Stomach (tissue), 8 donors: ENCODE measurements at regions not wholly inside any gene's neighbourhood (a gene's known extent, or its start where the extent isn't known, plus 50 kb on each side); places are given as distances from the start of the nearest gene placed in this dataset.

ENCODE experiments used
- DNase-seq, 2 donors: peaks; one replicate each; pipeline versions ENCODE4 v3.0.0 to v3.0.0-alpha.2; 2013 to 2019
- H3K27ac ChIP-seq, 5 donors: fragments of 200-600 bp in 4 of 5; sonication (generic) in 4 of 5; one replicate each; pipeline ENCODE4 v1.5.1; 2013 to 2019; ENCODE audit warnings: mild to moderate bottlenecking in 1 of 5, moderate library complexity in 1 of 5
- H3K27me3 ChIP-seq, 3 donors: fragments of 200-600 bp; sonication (generic); one replicate each; pipeline ENCODE4 v1.5.1; 2017 to 2019; ENCODE audit warnings: mixed run types in 1 of 3
- H3K36me3 ChIP-seq, 4 donors: fragments of 200-600 bp; sonication (generic); 1 replicate in 3 of 4; 2 replicates in 1 of 4; pipeline ENCODE4 v1.5.1; 2016 to 2019
- H3K4me1 ChIP-seq, 4 donors: fragments of 200-600 bp; sonication (generic); one replicate each; pipeline ENCODE4 v1.5.1; 2016 to 2019
- H3K4me3 ChIP-seq, 4 donors: fragments of 200-600 bp; sonication (generic) in 3 of 4; one replicate each; pipeline ENCODE4 v1.5.1; 2016 to 2019; ENCODE audit warnings: mild to moderate bottlenecking in 1 of 4
- H3K9me3 ChIP-seq, 4 donors: fragments of 200-600 bp; sonication (generic); one replicate each; pipeline ENCODE4 v1.5.1; 2016 to 2019
- EP300 ChIP-seq: sonication (generic); formaldehyde crosslinking; IDR thresholded peaks from one replicate; pipeline ENCODE4 v1.6.1; 2017; ENCODE audit warnings: antibody characterized with exemption
- POLR2A ChIP-seq, 4 donors: fragments of 450-650 bp; IDR thresholded peaks; one replicate each; pipeline ENCODE4 v1.6.1; 2016; ENCODE audit warnings: antibody characterized with exemption in 4 of 4, control low read depth in 2 of 4, mild to moderate bottlenecking in 1 of 4, moderate library complexity in 1 of 4
- POLR2AphosphoS5 ChIP-seq, 3 donors: sonication (generic); formaldehyde crosslinking; IDR thresholded peaks; one replicate each; pipeline ENCODE4 v1.6.1; 2016; ENCODE audit warnings: antibody characterized with exemption in 3 of 3
- WGBS, 5 donors: extraction: QIAGEN DNeasy Blood & Tissue Kit in 3 of 5; methylation state at CpG; one replicate each; pipeline versions ENCODE4 v1.1.5 to v1.1.7; 2013 to 2018; 5-methylcytosine and 5-hydroxymethylcytosine counted together
- intact Hi-C: fragments of 100-400 bp; cut with DNase I; formaldehyde crosslinking; loops from one replicate; pipeline ENCODE4 v1.15.1; 2023; ENCODE audit warnings: low total_unique reads
- TF ChIP-seq, protein P1 (sequence below), 7 experiments: fragments of 450-650 bp in 4 of 7; fragments of 200-600 bp in 3 of 7; sonication (generic) in 3 of 7; IDR thresholded peaks; one replicate each; pipeline ENCODE4 v1.5.1; 2016 to 2019; ENCODE audit warnings: antibody characterized with exemption in 7 of 7, control low read depth in 2 of 7, mild to moderate bottlenecking in 1 of 7
- donor health status: healthy with polysubstance abuse.
- donor health status: Bipolar disorder and iron deficiency.
- donor health status: healthy.

DNA sequence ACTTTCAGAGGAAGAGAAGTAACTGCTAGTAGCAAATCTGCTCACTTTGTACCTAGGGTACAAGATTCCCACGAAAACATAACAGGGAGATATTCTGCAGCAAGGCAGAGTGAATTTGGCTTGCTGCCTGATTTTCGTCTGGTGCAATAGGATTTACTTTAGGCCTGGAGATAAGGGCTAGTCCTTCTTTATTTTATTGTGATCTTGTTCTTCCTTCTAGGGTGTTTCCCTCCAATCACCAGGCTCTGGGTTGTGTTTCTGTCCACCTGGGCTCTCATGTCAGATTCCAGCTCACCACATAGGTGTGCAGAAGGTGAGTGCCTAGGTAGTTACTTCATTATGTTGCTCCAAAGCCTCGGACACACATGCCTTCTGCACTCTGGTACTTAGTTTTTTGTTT lies 211.8 kb upstream of the RGMA start:
- 19 to 35% (median 31%) methylated on average over 3 of the region's 3 CpGs for WGBS, 5 donors
- intact Hi-C loops, result no loop called here
- no peaks in the 10 kb centered on the region for H3K36me3 ChIP-seq

DNA sequence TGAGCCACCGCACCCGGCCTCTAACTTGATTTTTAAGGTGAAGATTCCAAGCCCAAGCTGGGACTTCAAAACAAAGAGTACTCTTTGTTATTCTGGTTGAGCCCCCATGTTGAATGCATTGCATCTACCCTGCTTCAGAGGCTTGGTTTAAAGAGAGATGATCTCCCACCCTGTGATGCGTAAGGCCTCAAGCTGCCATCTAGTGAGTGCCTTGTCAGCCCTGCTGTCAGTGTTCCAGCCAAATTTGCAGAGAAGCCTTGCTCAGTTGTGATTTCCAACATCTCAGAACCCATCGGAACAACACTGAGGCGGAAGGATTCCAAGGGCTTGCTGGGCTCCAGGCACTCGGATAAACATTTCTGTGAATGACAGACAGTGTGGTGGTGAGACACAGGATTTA lies 210.7 kb upstream of the RGMA start:
- no peak for DNase-seq
- Histone ChIP-seq H3K4me3 (no peak overlapping the region), H3K27me3 (no peaks in the 10 kb centered on the region), H3K4me1 (no peaks in the 10 kb centered on the region), H3K36me3 (no peaks in the 10 kb centered on the region), H3K9me3 (no peaks in the 10 kb centered on the region), H3K27ac (no peak overlapping the region)
- intact Hi-C loops, result no loop called here
- WGBS, 5 donors, result 94 to 98% (median 96%) methylated on average over 6 of the region's 6 CpGs
- TF ChIP-seq POLR2A (IDR thresholded peaks at IDR 0.05) (no peak), EP300 (no peak), POLR2AphosphoS5 (IDR thresholded peaks at IDR 0.05) (no peak)
- TF ChIP-seq, protein P1, sequence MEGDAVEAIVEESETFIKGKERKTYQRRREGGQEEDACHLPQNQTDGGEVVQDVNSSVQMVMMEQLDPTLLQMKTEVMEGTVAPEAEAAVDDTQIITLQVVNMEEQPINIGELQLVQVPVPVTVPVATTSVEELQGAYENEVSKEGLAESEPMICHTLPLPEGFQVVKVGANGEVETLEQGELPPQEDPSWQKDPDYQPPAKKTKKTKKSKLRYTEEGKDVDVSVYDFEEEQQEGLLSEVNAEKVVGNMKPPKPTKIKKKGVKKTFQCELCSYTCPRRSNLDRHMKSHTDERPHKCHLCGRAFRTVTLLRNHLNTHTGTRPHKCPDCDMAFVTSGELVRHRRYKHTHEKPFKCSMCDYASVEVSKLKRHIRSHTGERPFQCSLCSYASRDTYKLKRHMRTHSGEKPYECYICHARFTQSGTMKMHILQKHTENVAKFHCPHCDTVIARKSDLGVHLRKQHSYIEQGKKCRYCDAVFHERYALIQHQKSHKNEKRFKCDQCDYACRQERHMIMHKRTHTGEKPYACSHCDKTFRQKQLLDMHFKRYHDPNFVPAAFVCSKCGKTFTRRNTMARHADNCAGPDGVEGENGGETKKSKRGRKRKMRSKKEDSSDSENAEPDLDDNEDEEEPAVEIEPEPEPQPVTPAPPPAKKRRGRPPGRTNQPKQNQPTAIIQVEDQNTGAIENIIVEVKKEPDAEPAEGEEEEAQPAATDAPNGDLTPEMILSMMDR (IDR thresholded peaks at IDR 0.05), result no peak

More for the DNA sequence above, 211.8 kb upstream of the RGMA start:
- Histone ChIP-seq H3K27me3 (no peaks in the 10 kb centered on the region), H3K4me3 (no peak overlapping the region), H3K27ac (no peak overlapping the region), H3K9me3 (no peaks in the 10 kb centered on the region), H3K4me1 (no peaks in the 10 kb centered on the region)
- DNase-seq, result peak; percentile 34 to 47
- TF ChIP-seq, protein P1 (IDR thresholded peaks at IDR 0.05), result no peak
- TF ChIP-seq EP300 (no peak), POLR2AphosphoS5 (IDR thresholded peaks at IDR 0.05) (no peak), POLR2A (IDR thresholded peaks at IDR 0.05) (no peak)

DNA sequence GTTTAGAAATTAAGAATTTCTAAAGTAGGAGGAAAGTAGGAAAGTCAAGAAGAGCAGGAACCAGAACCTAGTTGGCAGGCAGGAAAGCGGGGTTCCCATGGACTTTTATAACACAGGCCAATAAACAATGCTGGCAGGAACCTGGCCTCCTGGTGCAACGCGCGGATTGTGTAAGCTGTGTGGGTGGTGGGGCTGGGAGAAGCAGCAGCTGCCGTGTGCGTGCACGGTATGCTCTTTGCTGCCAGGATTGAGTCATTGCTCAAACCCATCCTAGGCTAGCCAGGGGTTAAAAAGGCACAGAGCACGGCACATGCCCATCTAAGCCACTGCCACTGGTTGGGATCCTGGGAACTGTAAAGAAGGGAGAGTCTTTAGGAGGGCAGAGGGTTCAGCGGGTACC lies 209.9 kb upstream of the RGMA start:
- no peak for TF ChIP-seq POLR2A (IDR thresholded peaks at IDR 0.05)
- TF ChIP-seq POLR2AphosphoS5 (IDR thresholded peaks at IDR 0.05), result no peak
- no peak for TF ChIP-seq EP300
- TF ChIP-seq, protein P1 (IDR thresholded peaks at IDR 0.05), result no peak
- Histone ChIP-seq H3K27ac (no peak overlapping the region), H3K27me3 (no peaks in the 10 kb centered on the region), H3K4me1 (no peaks in the 10 kb centered on the region), H3K36me3 (no peaks in the 10 kb centered on the region), H3K4me3 (no peak overlapping the region), H3K9me3 (no peaks in the 10 kb centered on the region)
- WGBS, 5 donors, result 67 to 91% (median 83%) methylated on average over 9 of the region's 9 CpGs
- intact Hi-C loops, result no loop called here
- peak in 1 of 2 donors; percentile 35 for DNase-seq

DNA sequence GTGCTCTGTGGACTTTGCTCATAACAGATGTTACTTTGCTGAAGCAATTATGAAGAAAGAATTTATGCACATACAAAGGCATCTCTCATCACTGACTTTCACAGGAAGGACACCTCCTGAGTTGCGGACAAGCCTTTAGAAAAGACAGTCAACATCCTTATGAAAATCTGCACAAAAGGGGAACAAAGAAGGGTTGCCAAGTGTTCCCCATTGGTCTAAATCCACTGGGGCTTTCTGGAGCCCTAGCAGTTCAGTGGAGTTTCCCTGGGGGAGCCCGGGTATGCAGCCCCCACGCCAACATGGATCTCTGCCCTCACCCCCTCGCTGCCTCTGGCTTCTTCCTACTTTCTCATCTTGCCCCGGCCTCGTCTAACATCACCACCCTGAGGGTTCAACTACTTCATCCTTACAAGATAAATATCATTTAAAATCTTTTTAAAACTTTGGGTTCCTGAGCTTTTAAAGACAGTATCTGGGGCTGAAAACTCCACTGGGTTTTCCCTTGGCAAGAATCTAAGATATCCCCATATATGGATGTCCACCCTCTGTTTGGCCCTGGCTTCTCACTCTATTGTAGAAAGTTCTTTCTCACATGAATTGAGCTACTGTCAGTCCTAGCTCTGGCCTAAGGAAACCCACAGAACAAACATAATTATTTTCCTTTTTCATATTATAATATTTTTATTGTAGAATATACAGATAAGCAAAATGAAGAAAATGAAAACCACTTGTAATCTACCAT lies 207.9 kb upstream of the RGMA start:
- WGBS, 5 donors, result 44 to 92% (median 71%) methylated on average over 6 of the region's 6 CpGs
- no peak overlapping the region for H3K4me3 ChIP-seq

More for the DNA sequence above, 207.9 kb upstream of the RGMA start:
- TF ChIP-seq POLR2A (IDR thresholded peaks at IDR 0.05), result no peak
- TF ChIP-seq EP300, result no peak
- no peak for TF ChIP-seq POLR2AphosphoS5 (IDR thresholded peaks at IDR 0.05)
- TF ChIP-seq, protein P1 (IDR thresholded peaks at IDR 0.05), result no peak
- no peak overlapping the region for H3K27ac ChIP-seq
- H3K27me3 ChIP-seq, result no peaks in the 10 kb centered on the region
- no peaks in the 10 kb centered on the region for H3K36me3 ChIP-seq
- intact Hi-C loops, result no loop called here
- no peak for DNase-seq
- no peaks in the 10 kb centered on the region for H3K9me3 ChIP-seq
- H3K4me1 ChIP-seq, result no peaks in the 10 kb centered on the region
